ENCODE measurements at regions not wholly inside any gene's neighbourhood (a gene's known extent, or its start where the extent isn't known, plus 50 kb on each side); places are given as distances from the start of the nearest gene placed in this dataset.
"Not testable (repeated sequence)": the region's sequence is repeated elsewhere in the genome, so short reads cannot be mapped to it uniquely, and the experiment has no call there.

DNA sequence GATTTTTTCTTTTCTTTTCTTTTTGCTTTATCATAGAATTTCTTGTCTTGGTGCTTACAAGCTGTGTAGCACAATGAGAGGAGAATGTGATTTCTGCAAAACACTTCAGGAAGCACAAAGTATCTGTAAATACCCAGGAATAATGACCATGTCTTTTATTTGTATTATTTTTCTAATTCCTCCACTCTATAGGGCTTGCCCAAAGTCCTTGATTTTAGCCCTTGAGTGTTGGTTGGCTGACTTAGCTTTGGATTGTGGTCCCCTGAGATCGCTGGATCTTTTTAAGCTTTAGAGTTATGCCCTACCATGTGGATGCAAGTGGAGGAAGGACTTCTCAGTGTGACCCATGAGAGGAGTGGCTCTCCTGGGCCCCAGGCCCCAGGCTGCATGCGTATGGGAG lies 52.2 kb downstream of the HOXC4 start:
- TF ChIP-seq CTCF (conservative IDR thresholded peaks at IDR 0.05; ENCODE audit: low read depth, low read length); EZH2phosphoT487 (IDR thresholded peaks at IDR 0.05; ENCODE audit: borderline replicate concordance, low read length); EZH2 (IDR thresholded peaks at IDR 0.05; ENCODE audit: low read length, unreplicated experiment): not testable (repeated sequence)

Measured in PC-3 (cell line).